Heart right ventricle (tissue), 16 donors: ENCODE measurements at regions not wholly inside any gene's neighbourhood (a gene's known extent, or its start where the extent isn't known, plus 50 kb on each side); places are given as distances from the start of the nearest gene placed in this dataset.

Source experiments
- ATAC-seq, 8 donors: fragments of 200-7000 bp; cut with Tn5 transposase; one replicate each; pipeline ENCODE4 v1.9.1; 2020; ENCODE audit warnings: mild to moderate bottlenecking in 8 of 8, moderate library complexity in 8 of 8, moderate number of reproducible peaks in 1 of 8
- DNase-seq, 2 donors: peaks; one replicate each; pipeline ENCODE4 v3.0.0-alpha.2; 2020
- H3K27ac ChIP-seq, 10 donors: fragments of 200-600 bp; sonication (generic) in 2 of 10; one replicate each; pipeline versions ENCODE4 v1.5.0 to v1.8.0; 2020 to 2022; ENCODE audit warnings: mild to moderate bottlenecking in 3 of 10
- H3K27me3 ChIP-seq, 7 donors: fragments of 200-600 bp; one replicate each; pipeline ENCODE4 v1.8.0; 2021 to 2022; ENCODE audit warnings: mild to moderate bottlenecking in 2 of 7
- H3K36me3 ChIP-seq, 9 donors: fragments of 200-600 bp; sonication (generic) in 1 of 9; one replicate each; pipeline versions ENCODE4 v1.5.0 to v1.8.0; 2020 to 2022; ENCODE audit warnings: mild to moderate bottlenecking in 2 of 9
- H3K4me1 ChIP-seq, 9 donors: fragments of 200-600 bp; sonication (generic) in 1 of 9; one replicate each; pipeline versions ENCODE4 v1.5.0 to v1.8.0; 2020 to 2022; ENCODE audit warnings: mild to moderate bottlenecking in 4 of 9
- H3K4me3 ChIP-seq, 10 donors: fragments of 200-600 bp; sonication (generic) in 2 of 10; one replicate each; pipeline versions ENCODE4 v1.5.0 to v1.8.0; 2020 to 2022; ENCODE audit warnings: mild to moderate bottlenecking in 7 of 10, moderate library complexity in 2 of 10
- H3K9me3 ChIP-seq, 11 donors: fragments of 200-600 bp in 10 of 11; sonication (generic) in 2 of 11; one replicate each; pipeline versions ENCODE4 v1.5.0 to v1.8.0; 2013 to 2022; ENCODE audit warnings: mild to moderate bottlenecking in 2 of 11, control low read depth in 1 of 11, moderate library complexity in 1 of 11
- WGBS, 2 donors: extraction: QIAGEN DNeasy Blood & Tissue Kit; methylation state at CpG; one replicate each; pipeline ENCODE4 v1.1.7; 2013; ENCODE audit warnings: inconsistent platforms in 1 of 2; 5-methylcytosine and 5-hydroxymethylcytosine counted together
- intact Hi-C, 10 donors: fragments of 100-400 bp; cut with DNase I; formaldehyde crosslinking; loops; one replicate each; pipeline versions ENCODE4 v1.11.1 to v1.14.2; 2022
- TF ChIP-seq, protein P1 (sequence below), 9 donors: fragments of 200-600 bp; sonication (generic) in 2 of 9; IDR thresholded peaks; one replicate each; pipeline versions ENCODE4 v1.5.0 to v1.8.0; 2021 to 2022; ENCODE audit warnings: antibody characterized with exemption in 9 of 9, mild to moderate bottlenecking in 5 of 9, moderate library complexity in 1 of 9
- donor health status: Arrhythmogenic right ventricular cardiomyopathy.
- donor health status: ischemic (EF 13 %, LVEDD 7.1; RV severe dilation, severe dysfunction).
- donor health status: healthy with polysubstance abuse.
- donor health status: DM: no; HTN: yes; CAD: no.
- donor health status: DM: no; HTN: no; CAD: no.
- donor health status: ischemic (EF 25% LVEDD 6.9; RV normal size, moderate dysfunction).
- donor health status: ischemic (EF 25% LVEDD 5.7; RV mildly dilated, moderate dysfunction).
- donor health status: healthy.
- donor health status: DM: yes; HTN: yes; CAD: no.
- donor health status: Ischemic cardiomyopathy.
- donor health status: ischemic (EF 35%, LVEDD 5.7; RV mildly dilated, moderate dysfunction).
- donor health status: nonischemic (EF 11% LVEDD 7.7; RV severe dilation, severe dysfunction).
- donor health status: DM: yes; HTN: yes; CAD: no.
- donor health status: PGD.
- donor health status: ischemic (EF 29% LVEDD 5.4; RV normal size, mild dysfunction).
- donor health status: nonischemic (EF 23%, LVEDD 6.1; RV moderate dilation, normal function).

DNA sequence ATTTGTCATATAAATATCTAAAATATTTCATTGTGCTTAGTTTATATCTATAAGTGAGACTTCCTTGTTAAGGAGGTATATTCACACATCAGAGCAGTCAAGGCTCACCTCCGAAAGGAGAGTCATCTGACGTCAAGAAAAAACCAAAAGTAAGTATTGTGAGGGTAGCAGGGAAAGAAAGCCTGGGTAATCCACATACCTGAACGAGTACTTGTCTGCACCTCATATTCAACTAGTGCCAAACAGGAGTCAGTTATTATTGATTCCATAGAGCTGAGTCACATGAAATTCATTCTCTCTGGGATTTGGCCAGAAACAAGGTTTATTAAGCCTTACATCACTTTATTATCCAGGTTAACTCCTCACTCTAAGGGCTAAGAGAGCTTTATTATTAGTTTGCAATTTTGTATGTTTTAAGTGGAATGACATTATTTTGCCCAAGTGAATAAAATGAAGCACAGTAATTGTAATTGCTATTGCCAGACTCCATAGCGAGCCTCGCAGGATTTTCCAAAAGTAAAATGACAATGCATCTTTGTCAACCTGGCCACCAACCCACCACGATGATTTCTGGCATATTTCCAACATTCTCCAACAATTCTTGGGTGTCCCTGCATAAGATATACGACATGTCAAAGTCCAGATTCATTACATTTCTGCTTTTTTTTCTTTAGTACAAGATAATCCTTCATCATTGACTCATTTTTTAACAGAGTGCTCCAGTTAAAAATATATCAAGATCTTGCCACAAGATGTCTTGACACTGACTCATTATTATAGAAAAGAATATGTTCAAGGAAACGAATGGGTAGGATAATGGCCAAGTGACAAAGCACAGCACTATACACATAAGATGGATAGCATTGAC is 1210.4 kb upstream of the ACVR2A start:
- DNase-seq (no peak), ATAC-seq (no peak)
- H3K9me3 ChIP-seq: no peaks in the 10 kb centered on the region
- TF ChIP-seq, protein P1, sequence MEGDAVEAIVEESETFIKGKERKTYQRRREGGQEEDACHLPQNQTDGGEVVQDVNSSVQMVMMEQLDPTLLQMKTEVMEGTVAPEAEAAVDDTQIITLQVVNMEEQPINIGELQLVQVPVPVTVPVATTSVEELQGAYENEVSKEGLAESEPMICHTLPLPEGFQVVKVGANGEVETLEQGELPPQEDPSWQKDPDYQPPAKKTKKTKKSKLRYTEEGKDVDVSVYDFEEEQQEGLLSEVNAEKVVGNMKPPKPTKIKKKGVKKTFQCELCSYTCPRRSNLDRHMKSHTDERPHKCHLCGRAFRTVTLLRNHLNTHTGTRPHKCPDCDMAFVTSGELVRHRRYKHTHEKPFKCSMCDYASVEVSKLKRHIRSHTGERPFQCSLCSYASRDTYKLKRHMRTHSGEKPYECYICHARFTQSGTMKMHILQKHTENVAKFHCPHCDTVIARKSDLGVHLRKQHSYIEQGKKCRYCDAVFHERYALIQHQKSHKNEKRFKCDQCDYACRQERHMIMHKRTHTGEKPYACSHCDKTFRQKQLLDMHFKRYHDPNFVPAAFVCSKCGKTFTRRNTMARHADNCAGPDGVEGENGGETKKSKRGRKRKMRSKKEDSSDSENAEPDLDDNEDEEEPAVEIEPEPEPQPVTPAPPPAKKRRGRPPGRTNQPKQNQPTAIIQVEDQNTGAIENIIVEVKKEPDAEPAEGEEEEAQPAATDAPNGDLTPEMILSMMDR (IDR thresholded peaks at IDR 0.05): no peak
- H3K4me1 ChIP-seq: no peaks in the 10 kb centered on the region
- intact Hi-C loops: no loop called here
- H3K27me3 ChIP-seq: no peaks in the 10 kb centered on the region
- no peak overlapping the region for H3K27ac ChIP-seq
- H3K4me3 ChIP-seq: no peak overlapping the region
- H3K36me3 ChIP-seq: no peaks in the 10 kb centered on the region
- WGBS, 2 donors: 73 to 75% methylated on average over 8 of the region's 8 CpGs

DNA sequence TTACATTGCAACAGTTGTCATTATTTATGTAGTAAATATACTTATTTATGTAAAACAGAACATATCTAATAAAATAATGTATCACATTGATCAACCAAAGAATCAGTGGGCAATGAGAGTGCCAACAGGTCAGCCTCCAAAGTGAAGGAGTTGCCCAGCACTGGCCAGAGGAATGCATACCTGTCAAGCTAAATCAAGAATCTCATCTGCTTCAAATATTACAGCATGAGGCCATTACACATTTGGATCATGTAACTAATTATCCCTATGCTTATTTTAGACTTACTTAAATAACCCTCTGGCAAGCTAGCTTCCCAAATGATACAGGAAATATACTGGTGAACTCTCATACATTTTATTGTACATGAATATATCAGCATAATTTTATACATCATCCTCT is 1211.7 kb upstream of the ACVR2A start:
- Histone ChIP-seq H3K9me3 (no peaks in the 10 kb centered on the region), H3K27me3 (no peaks in the 10 kb centered on the region), H3K4me3 (no peak overlapping the region), H3K4me1 (no peaks in the 10 kb centered on the region), H3K27ac (no peak overlapping the region), H3K36me3 (no peaks in the 10 kb centered on the region)
- no peak for ATAC-seq
- DNase-seq: no peak
- intact Hi-C loops: no loop called here
- TF ChIP-seq, protein P1 (IDR thresholded peaks at IDR 0.05): no peak

DNA sequence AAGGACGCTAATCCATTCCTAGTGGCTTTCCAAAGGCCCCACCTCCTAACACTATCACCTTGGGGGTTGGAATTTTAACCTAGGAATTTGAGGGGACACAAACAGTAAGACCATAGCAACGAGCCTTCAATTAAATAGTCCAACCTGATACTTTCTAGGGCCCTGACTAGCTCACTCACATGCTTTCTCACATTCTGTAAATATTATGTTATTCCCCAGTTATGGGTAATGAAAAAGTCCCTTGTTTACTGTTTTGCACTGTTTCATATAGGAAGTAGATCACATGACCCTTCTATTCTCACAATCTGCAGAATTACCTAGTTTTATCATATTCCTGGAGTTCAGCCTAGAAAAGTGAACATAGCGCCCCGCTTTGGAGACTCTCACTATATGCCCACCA is 1212.1 kb upstream of the ACVR2A start:
- H3K27me3 ChIP-seq: no peaks in the 10 kb centered on the region
- WGBS, 2 donors: 83% methylated on average over 4 of the region's 4 CpGs
- H3K9me3 ChIP-seq: no peaks in the 10 kb centered on the region
- TF ChIP-seq, protein P1 (IDR thresholded peaks at IDR 0.05): no peak
- no peaks in the 10 kb centered on the region for H3K36me3 ChIP-seq
- intact Hi-C loops: no loop called here
- H3K4me1 ChIP-seq: no peaks in the 10 kb centered on the region
- no peak for DNase-seq
- no peak overlapping the region for H3K27ac ChIP-seq
- ATAC-seq: no peak
- no peak overlapping the region for H3K4me3 ChIP-seq

DNA sequence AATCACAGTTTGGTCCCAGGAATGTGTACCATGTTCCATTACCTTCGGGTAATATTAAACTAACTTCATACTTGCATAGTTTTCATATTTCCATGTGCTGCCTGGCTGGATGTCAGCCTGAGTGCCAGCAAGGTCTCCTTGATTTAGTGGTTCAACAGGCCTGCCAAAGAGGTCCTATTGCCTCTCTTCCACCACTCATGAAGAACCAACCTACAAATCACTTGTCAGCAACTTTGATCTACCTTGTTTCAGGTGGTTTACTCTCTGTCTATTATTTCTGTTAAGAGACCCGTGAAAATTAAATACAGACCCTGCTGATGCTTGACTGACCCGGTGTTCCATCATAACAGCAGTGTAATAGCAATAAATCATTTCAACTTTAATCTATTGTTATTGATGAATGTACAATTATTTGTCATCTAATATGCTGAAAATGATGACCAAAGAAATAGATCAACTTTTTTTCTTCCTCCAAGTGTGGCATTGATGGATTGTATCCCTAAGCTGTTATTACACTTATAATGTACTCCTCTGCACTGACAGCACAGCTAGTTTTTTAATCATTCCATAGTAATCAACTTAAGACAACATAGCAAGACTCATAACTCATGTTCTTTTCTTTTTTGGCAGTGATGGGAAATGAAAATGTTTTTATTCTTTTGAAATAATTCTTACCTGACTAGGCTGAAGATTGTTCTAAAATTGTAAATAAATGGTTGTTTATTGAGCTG is 1220.2 kb upstream of the ACVR2A start:
- ATAC-seq (no peak), DNase-seq (no peak)
- 69 to 72% methylated on average over 3 of the region's 3 CpGs for WGBS, 2 donors
- no peak overlapping the region for H3K4me3 ChIP-seq
- no peaks in the 10 kb centered on the region for H3K27me3 ChIP-seq
- TF ChIP-seq, protein P1 (IDR thresholded peaks at IDR 0.05): no peak
- H3K36me3 ChIP-seq: no peaks in the 10 kb centered on the region
- no peak overlapping the region for H3K27ac ChIP-seq
- H3K9me3 ChIP-seq: peaks cover 0 to 3% (median 0%) of the 10 kb centered on the region in 11 donors
- no peaks in the 10 kb centered on the region for H3K4me1 ChIP-seq
- intact Hi-C loops: no loop called here
